Transverse colon (tissue), 4 donors: ENCODE measurements at regions not wholly inside any gene's neighbourhood (a gene's known extent, or its start where the extent isn't known, plus 50 kb on each side); places are given as distances from the start of the nearest gene placed in this dataset.

Source experiments
- DNase-seq: peaks from one replicate; pipeline ENCODE4 v3.0.0-alpha.2; 2019
- H3K27ac ChIP-seq, 4 donors: fragments of 200-600 bp; sonication (generic); 2 replicates each; pipeline ENCODE4 v1.5.1; 2016 to 2018; ENCODE audit warnings: inconsistent platforms in 4 of 4
- H3K27me3 ChIP-seq: fragments of 200-600 bp; sonication (generic); 2 replicates; pipeline ENCODE4 v1.5.1; 2017; ENCODE audit warnings: inconsistent platforms
- H3K36me3 ChIP-seq, 4 donors: fragments of 200-600 bp; sonication (generic); 2 replicates each; pipeline ENCODE4 v1.5.1; 2017 to 2019; ENCODE audit warnings: inconsistent platforms in 4 of 4
- H3K4me1 ChIP-seq, 4 donors: fragments of 200-600 bp; sonication (generic); 2 replicates each; pipeline ENCODE4 v1.5.1; 2017 to 2020; ENCODE audit warnings: inconsistent platforms in 4 of 4
- H3K4me3 ChIP-seq, 4 donors: fragments of 200-600 bp; sonication (generic); 1 replicate in 1 of 4; 2 replicates in 3 of 4; pipeline versions ENCODE4 v1.5.1 to v1.6.1; 2017 to 2019; ENCODE audit warnings: inconsistent platforms in 4 of 4
- H3K9me3 ChIP-seq, 2 donors: fragments of 200-600 bp; sonication (generic); 2 replicates each; pipeline ENCODE4 v1.5.1; 2017 to 2019; ENCODE audit warnings: inconsistent platforms in 2 of 2
- CTCF ChIP-seq, 5 experiments: fragments of 200-600 bp in 3 of 5; fragments of 450-650 bp in 2 of 5; sonication (generic) in 3 of 5; IDR thresholded peaks; 1 replicate in 2 of 5; 2 replicates in 3 of 5; pipeline ENCODE4 v1.5.1; 2016 to 2017; ENCODE audit warnings: antibody characterized with exemption in 5 of 5, inconsistent platforms in 3 of 5, mild to moderate bottlenecking in 2 of 5, moderate library complexity in 1 of 5
- EP300 ChIP-seq: sonication (generic); formaldehyde crosslinking; IDR thresholded peaks from one replicate; pipeline ENCODE4 v1.6.1; 2017; ENCODE audit warnings: antibody characterized with exemption, low read depth
- POLR2A ChIP-seq: fragments of 450-650 bp; IDR thresholded peaks from one replicate; pipeline ENCODE4 v1.6.1; 2016; ENCODE audit warnings: antibody characterized with exemption, mild to moderate bottlenecking, moderate library complexity
- POLR2AphosphoS5 ChIP-seq, 3 donors: sonication (generic); formaldehyde crosslinking; IDR thresholded peaks; one replicate each; pipeline ENCODE4 v1.6.1; 2016; ENCODE audit warnings: antibody characterized with exemption in 3 of 3
- WGBS, 2 donors: methylation state at CpG; one replicate each; pipeline ENCODE4 v1.1.5; 2018; ENCODE audit warnings: low coverage in 1 of 2; 5-methylcytosine and 5-hydroxymethylcytosine counted together
- in situ Hi-C, 4 donors: fragments of 200-750 bp; cut with MboI; loops; one replicate each; pipeline versions ENCODE4 v1.15.0 to v1.15.1; 2017; ENCODE audit warnings: low sequenced_read_pairs in 3 of 4, low pct_ligation_motif_present in 1 of 4, low pct_unique_long_range_greater_than_20kb in 1 of 4
- intact Hi-C: fragments of 100-400 bp; cut with DNase I; formaldehyde crosslinking; loops from one replicate; pipeline ENCODE4 v1.15.1; 2023; ENCODE audit warnings: low total_unique reads

GRCh38 chr9:22214021-22214420 is 204.9 kb upstream of the CDKN2B start:
- WGBS, 2 donors, result 73 to 91% methylated on average over 2 to 3 of the region's 3 CpGs
- TF ChIP-seq EP300, result no peak
- no peak for TF ChIP-seq POLR2A
- TF ChIP-seq CTCF (IDR thresholded peaks at IDR 0.05), result no peak
- TF ChIP-seq POLR2AphosphoS5 (IDR thresholded peaks at IDR 0.05), result no peak
- intact Hi-C loops, result no loop called here
- Histone ChIP-seq H3K27ac (no peak overlapping the region), H3K4me3 (no peak overlapping the region), H3K4me1 (peaks cover 0 to 9% (median 2%) of the 10 kb centered on the region in 4 donors), H3K36me3 (no peaks in the 10 kb centered on the region), H3K9me3 (no peaks in the 10 kb centered on the region), H3K27me3 (no peaks in the 10 kb centered on the region)
- in situ Hi-C loops, result no loop called here
- DNase-seq, result no peak

GRCh38 chr9:22214497-22215031 is 205.5 kb upstream of the CDKN2B start:
- Histone ChIP-seq H3K4me3 (no peak overlapping the region), H3K27me3 (no peaks in the 10 kb centered on the region), H3K27ac (no peak overlapping the region), H3K9me3 (no peaks in the 10 kb centered on the region), H3K4me1 (peaks cover 0 to 5% (median 0%) of the 10 kb centered on the region in 4 donors), H3K36me3 (no peaks in the 10 kb centered on the region)
- DNase-seq, result no peak
- TF ChIP-seq CTCF (IDR thresholded peaks at IDR 0.05), result no peak
- no peak for TF ChIP-seq POLR2AphosphoS5 (IDR thresholded peaks at IDR 0.05)
- TF ChIP-seq EP300, result no peak
- no peak for TF ChIP-seq POLR2A
- intact Hi-C loops (no loop called here), in situ Hi-C loops (no loop called here)
- WGBS, 2 donors, result 59 to 65% methylated on average over 2 of the region's 2 CpGs

- 53 to 60% methylated on average over 3 of the region's 3 CpGs for WGBS, 2 donors
- H3K27ac ChIP-seq, result no peak overlapping the region
- TF ChIP-seq EP300 (no peak), POLR2AphosphoS5 (IDR thresholded peaks at IDR 0.05) (no peak), CTCF (IDR thresholded peaks at IDR 0.05) (no peak), POLR2A (no peak)
Measured at GRCh38 chr9:22215521-22215920, 206.4 kb upstream of the CDKN2B start.

GRCh38 chr9:22216730-22217172 is 207.6 kb upstream of the CDKN2B start:
- Histone ChIP-seq H3K4me1 (peaks cover 0 to 2% (median 0%) of the 10 kb centered on the region in 4 donors), H3K4me3 (no peak overlapping the region), H3K9me3 (no peaks in the 10 kb centered on the region), H3K27ac (no peak overlapping the region), H3K36me3 (no peaks in the 10 kb centered on the region), H3K27me3 (no peaks in the 10 kb centered on the region)
- DNase-seq, result no peak
- in situ Hi-C loops (no loop called here), intact Hi-C loops (no loop called here)
- TF ChIP-seq CTCF (IDR thresholded peaks at IDR 0.05), result no peak
- no peak for TF ChIP-seq POLR2AphosphoS5 (IDR thresholded peaks at IDR 0.05)
- TF ChIP-seq EP300, result no peak
- TF ChIP-seq POLR2A, result no peak
- 88% methylated on average over 8 of the region's 8 CpGs; no CpG with 5 or more reads in 1 of the 2 donors for WGBS, 2 donors

More at GRCh38 chr9:22215521-22215920, 206.4 kb upstream of the CDKN2B start:
- no peak for DNase-seq
- Histone ChIP-seq H3K27me3 (no peaks in the 10 kb centered on the region), H3K4me3 (no peak overlapping the region), H3K9me3 (no peaks in the 10 kb centered on the region), H3K36me3 (no peaks in the 10 kb centered on the region), H3K4me1 (peaks cover 0 to 5% (median 0%) of the 10 kb centered on the region in 4 donors)
- intact Hi-C loops (no loop called here), in situ Hi-C loops (no loop called here)
